ENCODE measurements at regions not wholly inside any gene's neighbourhood (a gene's known extent, or its start where the extent isn't known, plus 50 kb on each side); places are given as distances from the start of the nearest gene placed in this dataset.

DNA sequence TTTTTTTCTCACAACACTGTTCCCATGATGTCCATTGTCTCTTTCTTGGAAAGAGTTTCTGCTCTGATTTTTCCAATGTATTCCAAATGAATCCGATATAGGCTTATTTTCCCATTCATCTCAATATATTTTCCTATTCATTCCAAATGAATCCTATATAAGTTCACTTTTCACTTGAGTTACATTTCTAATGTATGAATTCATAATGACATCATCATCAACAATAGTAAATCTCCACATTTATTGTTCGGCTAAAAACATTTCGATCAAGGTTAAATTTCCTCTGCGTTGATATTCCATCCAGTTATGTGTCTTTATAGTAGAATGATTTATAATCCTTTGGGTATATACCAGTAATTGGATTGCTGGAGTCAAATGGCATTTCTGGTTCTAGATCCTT is 76.7 kb upstream of the SLC8A1 start:
- intact Hi-C loops (cut with micrococcal nuclease; ENCODE audit: unreplicated experiment), result no loop called here
- Histone ChIP-seq H3K27me3 (replicated peaks; ENCODE audit: control insufficient read depth, insufficient read depth, low read length) (no peaks in the 10 kb centered on the region), H3K9me3 (peaks cover 4% of the 10 kb centered on the region; the same call in 1 of the 2 replicates), H3K4me1 (no peaks in the 10 kb centered on the region), H3K4me3 (ENCODE audit: low read depth, low read length) (no peak overlapping the region), H3K36me3 (ENCODE audit: control insufficient read depth, insufficient read depth, low read length) (no peaks in the 10 kb centered on the region)
- H3K27me3 Mint-ChIP-seq (ENCODE audit: insufficient read depth, unreplicated experiment), result peaks cover 2% of the 10 kb centered on the region
- TF ChIP-seq, protein P1, sequence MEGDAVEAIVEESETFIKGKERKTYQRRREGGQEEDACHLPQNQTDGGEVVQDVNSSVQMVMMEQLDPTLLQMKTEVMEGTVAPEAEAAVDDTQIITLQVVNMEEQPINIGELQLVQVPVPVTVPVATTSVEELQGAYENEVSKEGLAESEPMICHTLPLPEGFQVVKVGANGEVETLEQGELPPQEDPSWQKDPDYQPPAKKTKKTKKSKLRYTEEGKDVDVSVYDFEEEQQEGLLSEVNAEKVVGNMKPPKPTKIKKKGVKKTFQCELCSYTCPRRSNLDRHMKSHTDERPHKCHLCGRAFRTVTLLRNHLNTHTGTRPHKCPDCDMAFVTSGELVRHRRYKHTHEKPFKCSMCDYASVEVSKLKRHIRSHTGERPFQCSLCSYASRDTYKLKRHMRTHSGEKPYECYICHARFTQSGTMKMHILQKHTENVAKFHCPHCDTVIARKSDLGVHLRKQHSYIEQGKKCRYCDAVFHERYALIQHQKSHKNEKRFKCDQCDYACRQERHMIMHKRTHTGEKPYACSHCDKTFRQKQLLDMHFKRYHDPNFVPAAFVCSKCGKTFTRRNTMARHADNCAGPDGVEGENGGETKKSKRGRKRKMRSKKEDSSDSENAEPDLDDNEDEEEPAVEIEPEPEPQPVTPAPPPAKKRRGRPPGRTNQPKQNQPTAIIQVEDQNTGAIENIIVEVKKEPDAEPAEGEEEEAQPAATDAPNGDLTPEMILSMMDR (IDR thresholded peaks at IDR 0.05; ENCODE audit: insufficient read depth in 1 of 2, low read depth in 1 of 2, low read length in 1 of 2, severe bottlenecking in 1 of 2, unreplicated experiment in 1 of 2), result no peak
- no peaks in the 10 kb centered on the region for H3K4me1 Mint-ChIP-seq (ENCODE audit: low read depth, unreplicated experiment)
- POLR2A ChIA-PET, result no interaction called here
- peaks cover 9% of the 10 kb centered on the region for H3K9me3 Mint-ChIP-seq (ENCODE audit: unreplicated experiment)
- H3K4me3 Mint-ChIP-seq (ENCODE audit: unreplicated experiment), result no peak overlapping the region
- no peak for DNase-seq
- CTCF ChIA-PET, result no interaction called here
- H3K27ac Mint-ChIP-seq (ENCODE audit: unreplicated experiment), result no peak overlapping the region
- BruUV-seq (replicated peaks), result no TSS peak
- no peaks in the 10 kb centered on the region for H3K36me3 Mint-ChIP-seq (ENCODE audit: insufficient read depth, unreplicated experiment)

DNA sequence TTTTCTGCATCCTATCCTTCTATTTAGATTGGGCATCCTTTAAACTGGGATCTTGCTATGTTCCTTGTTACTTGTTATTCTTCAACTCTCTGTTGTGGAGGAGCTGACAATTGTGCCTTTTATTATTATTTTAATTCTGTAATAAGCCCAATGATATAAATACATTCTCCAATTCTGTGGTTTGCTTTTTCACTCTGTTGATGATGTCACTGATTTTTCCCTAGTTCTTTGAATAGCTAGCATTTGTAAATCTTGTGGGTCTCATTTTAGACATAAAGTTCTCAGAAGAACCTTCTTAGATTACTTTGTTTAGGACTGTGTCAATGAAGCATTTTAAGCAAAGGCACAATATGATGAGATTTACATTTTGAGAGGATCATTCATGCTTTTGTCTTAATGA is 79.5 kb upstream of the SLC8A1 start:
- no TSS peak for BruUV-seq (replicated peaks)
- Histone ChIP-seq H3K36me3 (ENCODE audit: control insufficient read depth, insufficient read depth, low read length) (no peaks in the 10 kb centered on the region), H3K27me3 (replicated peaks; ENCODE audit: control insufficient read depth, insufficient read depth, low read length) (no peaks in the 10 kb centered on the region; the same call in 1 of the 2 replicates), H3K9me3 (peaks cover 4% of the 10 kb centered on the region; the same call in 1 of the 2 replicates), H3K4me1 (no peaks in the 10 kb centered on the region), H3K4me3 (ENCODE audit: low read depth, low read length) (no peak overlapping the region)
- TF ChIP-seq, protein P1 (IDR thresholded peaks at IDR 0.05; ENCODE audit: insufficient read depth in 1 of 2, low read depth in 1 of 2, low read length in 1 of 2, severe bottlenecking in 1 of 2, unreplicated experiment in 1 of 2), result no peak
- ChIA-PET CTCF (no interaction called here), POLR2A (no interaction called here)
- H3K4me3 Mint-ChIP-seq (ENCODE audit: unreplicated experiment), result no peak overlapping the region
- intact Hi-C loops (cut with micrococcal nuclease; ENCODE audit: unreplicated experiment), result no loop called here
- no peaks in the 10 kb centered on the region for H3K4me1 Mint-ChIP-seq (ENCODE audit: low read depth, unreplicated experiment)
- DNase-seq, result no peak
- H3K27me3 Mint-ChIP-seq (ENCODE audit: insufficient read depth, unreplicated experiment), result peaks cover 4% of the 10 kb centered on the region
- no peak overlapping the region for H3K27ac Mint-ChIP-seq (ENCODE audit: unreplicated experiment)
- peaks cover 9% of the 10 kb centered on the region for H3K9me3 Mint-ChIP-seq (ENCODE audit: unreplicated experiment)
- H3K36me3 Mint-ChIP-seq (ENCODE audit: insufficient read depth, unreplicated experiment), result no peaks in the 10 kb centered on the region

DNA sequence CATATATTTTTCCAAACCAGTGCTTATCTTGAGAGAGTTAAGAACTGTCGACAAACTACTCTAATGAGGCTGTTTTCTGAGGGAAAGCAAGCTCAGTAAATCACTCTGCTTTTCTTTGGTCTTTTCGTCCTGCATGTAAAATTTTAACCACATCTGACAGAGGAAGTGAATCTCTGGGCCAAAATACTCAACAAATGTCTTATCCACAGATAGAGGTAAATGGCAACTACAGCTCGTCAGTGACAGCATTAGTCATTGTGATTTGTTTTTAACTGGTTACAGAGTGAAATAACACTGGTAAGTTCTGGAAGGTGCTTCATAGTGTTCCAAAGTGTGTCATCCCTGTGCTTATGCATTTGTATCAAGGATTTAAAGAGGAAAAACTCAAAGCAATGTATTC is 82.6 kb upstream of the SLC8A1 start:
- H3K4me3 Mint-ChIP-seq (ENCODE audit: unreplicated experiment), result no peak overlapping the region
- Histone ChIP-seq H3K36me3 (ENCODE audit: control insufficient read depth, insufficient read depth, low read length) (no peaks in the 10 kb centered on the region), H3K4me3 (ENCODE audit: low read depth, low read length) (no peak overlapping the region), H3K9me3 (no peaks in the 10 kb centered on the region), H3K4me1 (no peaks in the 10 kb centered on the region), H3K27me3 (replicated peaks; ENCODE audit: control insufficient read depth, insufficient read depth, low read length) (no peaks in the 10 kb centered on the region; the same call in 1 of the 2 replicates)
- ChIA-PET POLR2A (no interaction called here), CTCF (no interaction called here)
- DNase-seq, result no peak
- H3K36me3 Mint-ChIP-seq (ENCODE audit: insufficient read depth, unreplicated experiment), result no peaks in the 10 kb centered on the region
- no peaks in the 10 kb centered on the region for H3K9me3 Mint-ChIP-seq (ENCODE audit: unreplicated experiment)
- H3K4me1 Mint-ChIP-seq (ENCODE audit: low read depth, unreplicated experiment), result no peaks in the 10 kb centered on the region
- H3K27ac Mint-ChIP-seq (ENCODE audit: unreplicated experiment), result no peak overlapping the region
- TF ChIP-seq, protein P1 (IDR thresholded peaks at IDR 0.05; ENCODE audit: insufficient read depth in 1 of 2, low read depth in 1 of 2, low read length in 1 of 2, severe bottlenecking in 1 of 2, unreplicated experiment in 1 of 2), result no peak
- BruUV-seq (replicated peaks), result no TSS peak
- H3K27me3 Mint-ChIP-seq (ENCODE audit: insufficient read depth, unreplicated experiment), result peaks cover 4% of the 10 kb centered on the region
- intact Hi-C loops (cut with micrococcal nuclease; ENCODE audit: unreplicated experiment), result no loop called here
